ELF-1 (cell line): ENCODE measurements at regions not wholly inside any gene's neighbourhood (a gene's known extent, or its start where the extent isn't known, plus 50 kb on each side); places are given as distances from the start of the nearest gene placed in this dataset.

Experiments used
- DNase-seq: peaks from one replicate; pipeline ENCODE4 v3.0.0-alpha.2; 2016; ENCODE audit warnings: low read depth, low spot score

GRCh38 chr12:87930033-87930432, 99.2 kb downstream of the C12orf50 start:
- no peak for DNase-seq

- DNase-seq, result no peak
These were observed 99.9 kb downstream of the C12orf50 start for GRCh38 chr12:87929346-87929745.

DNA sequence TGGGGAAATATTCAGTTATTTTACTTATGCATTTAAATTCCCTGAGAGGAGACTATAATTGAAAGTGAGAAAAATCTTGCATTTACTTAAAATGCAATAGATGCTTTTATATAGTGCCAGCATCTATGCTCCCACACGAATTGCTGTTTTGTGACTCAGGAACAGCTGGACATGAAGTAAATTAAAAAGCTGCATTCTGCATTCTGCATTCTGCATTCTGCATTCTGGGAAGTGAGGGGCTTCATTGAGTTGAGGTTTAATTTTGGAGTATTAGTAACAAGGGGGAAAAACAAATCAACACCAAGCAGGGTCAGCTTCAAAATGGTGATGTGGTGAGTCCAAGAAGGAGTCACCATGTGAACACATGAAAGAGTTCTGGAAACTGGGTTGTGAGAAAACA, 101.2 kb downstream of the C12orf50 start:
- DNase-seq, result no peak

GRCh38 chr12:87925021-87925420, 104.2 kb downstream of the C12orf50 start:
- DNase-seq, result no peak

DNA sequence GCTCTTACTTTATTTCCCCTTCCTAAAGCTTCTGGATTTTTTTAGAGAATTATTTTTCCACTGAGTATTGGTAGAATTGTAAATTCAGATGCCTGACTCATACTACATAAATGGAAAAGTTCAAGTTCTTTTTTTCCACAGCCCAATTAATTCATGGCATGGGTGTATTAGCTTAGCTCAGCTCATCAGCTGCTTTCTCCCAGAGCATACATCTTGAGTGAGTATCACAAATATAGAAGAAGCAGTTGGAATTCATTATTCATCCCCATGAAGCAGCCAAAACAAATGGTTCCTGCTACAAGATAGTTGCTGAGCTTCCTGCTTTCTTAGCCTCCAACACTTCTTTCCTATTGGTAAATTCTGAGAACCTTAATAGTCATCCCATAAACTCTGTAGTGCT, 105.1 kb downstream of the C12orf50 start:
- no peak for DNase-seq

DNA sequence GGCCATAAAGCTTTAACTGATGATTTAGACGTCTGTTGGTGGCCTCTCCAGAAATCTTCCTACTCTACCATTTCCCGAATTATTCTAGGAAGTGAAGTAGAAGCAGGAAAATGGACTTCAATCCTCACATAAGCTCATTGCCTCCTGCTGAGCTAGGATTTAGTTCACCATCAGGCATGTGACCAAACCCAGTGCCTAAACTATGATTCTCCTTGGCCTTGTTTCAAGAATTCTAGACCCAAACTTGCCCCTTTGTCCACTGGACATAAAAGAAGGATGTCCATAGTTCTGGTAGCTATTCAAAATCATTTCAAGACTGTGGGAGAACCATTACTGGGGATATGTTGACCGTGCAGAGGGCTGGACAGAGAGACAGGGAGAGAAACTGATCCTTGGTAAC, 105.8 kb downstream of the C12orf50 start:
- no peak for DNase-seq

DNA sequence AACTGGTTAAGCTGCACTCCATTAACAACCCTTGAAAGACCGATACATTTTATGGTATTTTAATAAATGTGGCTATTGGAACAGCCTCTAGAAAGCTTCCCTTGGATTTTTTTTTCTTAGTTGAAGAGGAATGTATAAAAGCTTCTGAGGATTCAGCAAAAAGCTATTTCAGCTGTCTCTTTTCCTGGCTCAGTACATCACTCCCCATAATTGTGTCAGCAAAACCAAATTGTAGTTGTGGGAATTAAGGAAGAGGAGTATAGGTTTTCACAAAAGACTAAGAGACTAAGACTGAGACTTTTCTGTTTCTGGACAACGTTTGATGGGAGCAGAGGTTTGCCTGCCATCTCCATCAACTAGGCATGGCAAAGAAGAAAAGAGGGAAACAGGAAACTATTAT, 106.5 kb downstream of the C12orf50 start:
- DNase-seq, result no peak

GRCh38 chr12:87921621-87922020, 107.6 kb downstream of the C12orf50 start:
- DNase-seq, result no peak

GRCh38 chr12:87920139-87920538, 109.1 kb downstream of the C12orf50 start:
- DNase-seq, result no peak

GRCh38 chr12:87901457-87901856, 127.7 kb downstream of the C12orf50 start:
- no peak for DNase-seq

DNA sequence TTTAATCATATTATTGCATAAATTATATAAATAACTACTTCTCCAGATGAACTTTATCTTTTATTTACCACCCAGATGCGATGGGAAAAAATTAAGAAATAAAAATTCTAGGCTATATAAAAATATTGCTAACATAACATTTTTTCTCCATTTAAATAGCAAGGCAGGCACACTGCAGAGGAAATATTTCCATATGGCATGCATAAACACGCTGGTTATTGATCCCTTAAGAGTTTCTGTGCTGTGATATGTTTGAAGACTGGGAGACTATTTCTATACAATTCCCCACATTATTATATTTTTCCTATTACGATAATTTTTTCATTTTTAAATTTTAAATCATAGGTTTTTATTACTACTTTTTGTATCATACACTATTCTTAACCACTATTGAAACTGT, 131.5 kb downstream of the C12orf50 start:
- DNase-seq, result no peak

DNA sequence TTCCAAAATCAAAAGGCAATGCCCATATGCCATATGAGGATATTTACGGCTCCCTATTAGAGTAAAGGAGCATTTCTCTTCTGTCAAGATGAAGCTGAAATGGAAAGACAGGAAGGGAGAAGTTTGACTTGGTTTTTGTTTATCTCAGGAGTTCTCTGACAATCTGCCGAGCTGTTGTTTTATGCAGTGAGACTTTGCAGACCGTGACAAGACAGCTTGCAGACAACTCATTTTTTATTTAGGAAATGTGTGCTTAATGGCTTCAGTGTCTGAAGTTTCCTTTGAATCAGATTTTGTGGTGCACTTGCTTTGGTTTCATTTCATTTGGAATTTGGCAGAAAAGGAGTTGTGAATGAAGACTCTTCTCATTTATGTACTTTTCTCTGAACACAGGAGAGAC, 145.4 kb downstream of the C12orf50 start:
- DNase-seq, result no peak

DNA sequence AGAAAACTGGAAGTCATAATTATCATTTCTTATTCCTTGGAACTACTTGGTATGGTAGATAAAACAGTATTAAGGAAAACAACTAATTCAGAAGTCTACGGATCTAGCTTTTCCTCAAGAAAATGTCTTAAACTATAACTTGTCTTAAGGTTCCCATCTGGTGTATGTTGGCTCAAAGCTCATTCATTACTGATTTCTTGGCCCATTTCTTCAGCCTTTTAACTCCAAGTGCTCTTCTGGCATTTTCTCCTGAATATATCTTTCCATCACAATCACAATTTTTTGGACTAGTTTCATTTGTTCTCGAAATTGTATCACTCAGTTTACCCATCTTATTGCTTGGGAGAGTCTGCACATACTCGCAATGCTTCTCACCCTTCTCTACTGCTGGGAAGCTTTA, 150.1 kb downstream of the C12orf50 start:
- DNase-seq, result no peak

GRCh38 chr12:87870493-87871460, 158.4 kb downstream of the C12orf50 start:
- DNase-seq, result no peak

DNA sequence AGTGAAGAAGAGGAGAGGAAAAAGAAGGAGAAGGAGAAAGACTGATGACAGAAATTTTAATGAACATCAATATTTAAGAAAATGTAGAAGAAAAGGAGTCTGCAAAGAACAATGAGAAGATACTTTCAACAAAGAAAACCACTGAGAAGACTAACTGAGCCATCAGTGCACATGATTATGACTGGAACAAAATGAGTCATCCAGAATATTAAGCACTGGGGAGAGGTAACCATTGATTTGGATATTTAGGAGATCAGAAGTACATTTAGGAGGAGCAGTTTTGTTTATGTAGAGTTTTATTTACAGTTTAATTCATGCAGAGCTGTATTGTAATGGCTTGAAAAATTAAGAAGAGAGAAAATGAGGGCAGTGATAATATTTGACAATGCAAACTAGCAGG, 159.1 kb downstream of the C12orf50 start:
- no peak for DNase-seq

DNA sequence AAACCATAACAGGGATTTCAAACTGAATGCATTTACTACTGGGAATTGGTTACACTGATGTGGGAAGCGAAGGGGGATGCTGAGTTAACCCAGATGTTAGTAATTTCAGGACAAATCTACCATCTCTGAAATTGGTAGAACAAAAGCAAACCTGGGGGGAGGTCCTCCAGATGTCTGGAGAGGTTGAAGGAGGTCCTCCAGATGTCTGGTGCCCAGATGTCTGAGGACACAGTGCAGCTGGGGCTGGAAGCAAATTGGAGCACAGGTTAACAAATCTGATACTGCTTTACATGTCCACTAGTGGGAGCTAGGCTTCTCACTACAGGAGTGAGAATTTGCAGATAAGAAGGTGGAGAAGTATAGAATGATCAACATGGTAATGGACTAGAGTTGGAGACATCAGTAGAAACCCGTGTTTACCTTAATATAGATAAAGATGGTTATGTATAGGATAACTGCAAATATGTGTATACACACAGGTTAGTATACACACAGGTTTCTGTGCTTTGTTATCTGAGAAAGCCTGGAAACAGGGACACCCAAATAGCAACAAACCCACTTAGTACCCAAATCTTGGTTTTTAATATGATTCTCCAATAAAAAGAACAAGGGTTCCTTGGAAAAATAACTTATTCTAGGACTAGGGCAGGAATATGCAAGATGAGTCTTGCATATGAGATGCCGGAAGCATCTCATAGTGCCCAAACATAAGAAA, 162.5 kb downstream of the C12orf50 start:
- no peak for DNase-seq

GRCh38 chr12:87861791-87862190, 167.4 kb downstream of the C12orf50 start:
- no peak for DNase-seq

DNA sequence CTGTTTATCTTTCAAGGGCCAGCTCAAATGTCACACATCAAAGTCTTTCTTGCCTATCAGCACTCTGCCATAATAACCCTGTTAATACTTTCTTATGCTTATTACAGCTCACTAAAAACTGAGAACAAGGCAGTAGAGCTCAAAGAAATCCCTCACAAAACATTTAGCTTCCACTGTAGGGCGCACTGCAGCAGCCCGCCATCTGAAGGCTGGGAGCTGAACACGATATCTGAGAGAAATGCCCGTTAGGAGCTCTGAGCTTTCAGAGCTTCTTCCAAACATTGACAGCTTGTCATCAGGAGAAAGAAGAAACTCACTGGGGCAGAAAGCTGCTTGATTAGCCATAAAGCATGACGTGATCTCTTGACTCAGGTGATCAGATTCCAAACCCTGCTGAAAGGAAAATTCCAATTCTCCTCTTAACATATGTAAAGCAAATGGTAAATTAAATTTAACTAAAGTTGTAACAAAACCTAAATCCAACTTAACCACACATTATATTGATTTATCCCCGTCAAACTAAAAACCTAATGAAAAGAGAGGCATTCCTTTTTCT, 175.7 kb downstream of the C12orf50 start:
- no peak for DNase-seq

DNA sequence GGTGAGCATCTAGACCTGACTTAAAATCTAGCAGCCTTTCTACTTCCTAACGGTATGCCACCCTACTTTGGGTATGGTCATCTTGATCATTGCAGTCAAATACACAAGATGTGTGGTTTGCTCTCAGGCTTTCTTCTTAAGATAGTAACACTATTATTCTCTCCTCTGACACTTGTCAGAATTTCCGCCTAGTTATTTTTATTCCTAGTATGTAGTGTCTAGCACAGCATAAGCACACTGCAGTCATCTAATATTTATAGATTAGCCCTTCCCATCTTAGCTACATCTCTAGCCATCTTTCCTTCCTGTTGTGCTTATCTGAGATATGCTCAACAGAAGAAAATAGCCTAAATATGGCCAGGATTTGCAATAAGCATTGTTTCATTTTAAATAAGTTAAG, 180.1 kb downstream of the C12orf50 start:
- no peak for DNase-seq

DNA sequence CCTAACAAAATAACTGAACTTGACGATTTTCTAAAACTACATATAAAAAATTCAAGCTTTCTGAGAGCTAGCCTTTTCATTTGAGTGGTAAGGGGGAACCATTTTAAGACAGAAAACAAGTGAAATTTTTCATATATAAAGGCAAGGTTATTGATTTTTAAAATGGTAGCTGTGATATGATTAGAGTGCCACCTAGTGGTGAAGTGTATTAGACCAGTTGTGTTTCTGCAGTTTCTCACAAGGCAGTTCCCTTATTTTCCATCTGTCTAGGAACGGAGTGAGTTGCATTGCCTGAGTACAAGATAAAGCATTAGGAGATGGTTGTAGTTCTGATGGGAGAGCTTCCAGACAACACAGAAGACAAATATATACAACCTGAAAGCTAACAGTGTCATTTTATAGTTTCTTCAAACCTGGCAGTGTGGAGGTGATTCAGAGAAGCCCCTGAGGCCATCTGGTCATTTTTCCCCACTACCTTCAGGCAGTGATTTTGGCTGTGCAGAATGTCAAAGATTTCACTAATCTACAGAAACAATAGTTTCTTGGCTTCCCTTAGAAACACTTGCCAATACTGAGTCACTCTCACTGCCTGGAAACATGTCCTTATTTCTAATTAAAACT, 180.8 kb downstream of the C12orf50 start:
- DNase-seq, result no peak

DNA sequence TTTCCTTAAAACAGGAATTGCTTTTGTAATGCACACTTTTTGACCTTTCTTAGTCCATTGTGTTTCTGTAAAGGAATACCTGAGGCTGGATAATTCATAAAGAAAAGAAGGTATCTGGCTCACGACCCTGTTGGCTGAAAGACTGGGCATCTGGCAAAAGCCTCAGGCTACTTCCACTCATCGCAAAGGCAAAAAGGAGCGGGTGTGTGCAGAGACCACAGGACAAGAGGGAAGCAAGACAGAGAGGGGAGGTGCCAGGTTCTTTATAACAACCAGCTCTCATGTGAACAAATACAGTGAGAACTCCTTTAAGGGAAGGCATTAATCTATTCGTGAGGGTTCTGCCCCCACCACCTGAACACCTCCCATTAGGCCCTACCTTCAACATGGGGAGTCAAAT, 182.1 kb downstream of the C12orf50 start:
- DNase-seq, result peak; percentile 52

- peak; percentile 4 for DNase-seq
These were observed 183.2 kb downstream of the C12orf50 start for GRCh38 chr12:87846045-87846444.
